A673 (cell line): ENCODE measurements at regions not wholly inside any gene's neighbourhood (a gene's known extent, or its start where the extent isn't known, plus 50 kb on each side); places are given as distances from the start of the nearest gene placed in this dataset.

Experiments
- CTCF ChIP-seq: fragments of 300-800, 200-600 bp; sonication (generic); conservative IDR thresholded peaks from 2 replicates; pipeline ENCODE4 v1.5.1; 2017; ENCODE audit warnings: low read depth, mild to moderate bottlenecking, antibody characterized with exemption, low read length, moderate library complexity, mixed read lengths
- EZH2 ChIP-seq: fragments of 200-600 bp; sonication (generic); IDR thresholded peaks from 2 replicates; pipeline ENCODE4 v1.6.1; 2017; ENCODE audit warnings: borderline replicate concordance, low read depth, mild to moderate bottlenecking, mixed read lengths, antibody characterized with exemption, low read length; ENCODE audit not compliant: poor library complexity, severe bottlenecking

GRCh38 chr14:71589609-71590008 lies 342.6 kb upstream of the RGS6 start:
- TF ChIP-seq EZH2 (no peak), CTCF (no peak)
